Smooth muscle cell (in vitro differentiated cells): ENCODE measurements at regions not wholly inside any gene's neighbourhood (a gene's known extent, or its start where the extent isn't known, plus 50 kb on each side); places are given as distances from the start of the nearest gene placed in this dataset.
"Not testable (repeated sequence)": the region's sequence is repeated elsewhere in the genome, so short reads cannot be mapped to it uniquely, and the experiment has no call there.

ENCODE experiments used
- DNase-seq: peaks from one replicate; lab custom pipeline; 2025; ENCODE audit not compliant: unreplicated experiment; lab: John Stamatoyannopoulos, UW
- H2AFZ ChIP-seq: fragments of 200-600 bp; sonication (generic); 2 replicates; pipeline ENCODE4 v1.6.0; 2016; ENCODE audit warnings: antibody characterized with exemption, low read depth, mild to moderate bottlenecking
- H3F3A ChIP-seq: fragments of 200-600 bp; sonication (generic); 2 replicates; pipeline ENCODE4 v1.6.0; 2017; ENCODE audit warnings: antibody characterized with exemption, low read depth
- H3K27ac ChIP-seq: fragments of 200-600 bp; sonication (generic); 2 replicates; pipeline ENCODE4 v1.5.1; 2016; ENCODE audit warnings: low read depth, mild to moderate bottlenecking
- H3K27me3 ChIP-seq: fragments of 200-600 bp; sonication (generic); 2 replicates; pipeline ENCODE4 v1.6.1; 2016; ENCODE audit warnings: low read depth, mild to moderate bottlenecking
- H3K36me3 ChIP-seq: fragments of 200-600 bp; sonication (generic); 2 replicates; pipeline ENCODE4 v1.5.1; 2016; ENCODE audit warnings: low read depth
- H3K4me1 ChIP-seq: fragments of 200-600 bp; sonication (generic); 2 replicates; pipeline ENCODE4 v1.5.1; 2016; ENCODE audit warnings: low read depth
- H3K4me2 ChIP-seq: fragments of 200-600 bp; sonication (generic); 2 replicates; pipeline ENCODE4 v1.6.0; 2016; ENCODE audit warnings: mild to moderate bottlenecking
- H3K4me3 ChIP-seq: fragments of 200-600 bp; sonication (generic); 2 replicates; pipeline ENCODE4 v1.5.1; 2016; ENCODE audit warnings: mild to moderate bottlenecking
- H3K79me2 ChIP-seq: fragments of 200-600 bp; sonication (generic); 2 replicates; pipeline ENCODE4 v1.6.0; 2016; ENCODE audit warnings: low read depth, mild to moderate bottlenecking
- H3K9ac ChIP-seq: fragments of 200-600 bp; sonication (generic); 2 replicates; pipeline ENCODE4 v1.6.0; 2016; ENCODE audit warnings: low read depth
- H3K9me3 ChIP-seq: fragments of 200-600 bp; sonication (generic); replicated peaks from 2 replicates; pipeline ENCODE4 v1.5.1; 2016; ENCODE audit warnings: low read depth
- H4K20me1 ChIP-seq: fragments of 200-600 bp; sonication (generic); 2 replicates; pipeline ENCODE4 v1.6.0; 2016; ENCODE audit warnings: low read depth
- WGBS: methylation state at CpG from one replicate; pipeline ENCODE4 v1.1.7; 2016; ENCODE audit warnings: low lambda C conversion rate; 5-methylcytosine and 5-hydroxymethylcytosine counted together
- TF ChIP-seq, protein P1 (sequence below): fragments of 200-600 bp; sonication (generic); IDR thresholded peaks from 2 replicates; pipeline ENCODE4 v1.5.1; 2017; ENCODE audit warnings: borderline replicate concordance, mild to moderate bottlenecking, antibody characterized with exemption; ENCODE audit not compliant: insufficient read depth, poor library complexity, severe bottlenecking

GRCh38 chr3:16012086-16012485 is 162.4 kb upstream of the GALNT15 start:
- Histone ChIP-seq H3K79me2 (no peaks in the 10 kb centered on the region), H4K20me1 (no peaks in the 10 kb centered on the region), H2AFZ (no peak overlapping the region), H3F3A (no peaks in the 10 kb centered on the region), H3K9me3 (no peaks in the 10 kb centered on the region), H3K27me3 (no peaks in the 10 kb centered on the region), H3K36me3 (no peaks in the 10 kb centered on the region), H3K4me3 (no peak overlapping the region), H3K4me2 (no peak overlapping the region), H3K9ac (no peak overlapping the region), H3K4me1 (no peaks in the 10 kb centered on the region), H3K27ac (no peak overlapping the region)
- TF ChIP-seq, protein P1, sequence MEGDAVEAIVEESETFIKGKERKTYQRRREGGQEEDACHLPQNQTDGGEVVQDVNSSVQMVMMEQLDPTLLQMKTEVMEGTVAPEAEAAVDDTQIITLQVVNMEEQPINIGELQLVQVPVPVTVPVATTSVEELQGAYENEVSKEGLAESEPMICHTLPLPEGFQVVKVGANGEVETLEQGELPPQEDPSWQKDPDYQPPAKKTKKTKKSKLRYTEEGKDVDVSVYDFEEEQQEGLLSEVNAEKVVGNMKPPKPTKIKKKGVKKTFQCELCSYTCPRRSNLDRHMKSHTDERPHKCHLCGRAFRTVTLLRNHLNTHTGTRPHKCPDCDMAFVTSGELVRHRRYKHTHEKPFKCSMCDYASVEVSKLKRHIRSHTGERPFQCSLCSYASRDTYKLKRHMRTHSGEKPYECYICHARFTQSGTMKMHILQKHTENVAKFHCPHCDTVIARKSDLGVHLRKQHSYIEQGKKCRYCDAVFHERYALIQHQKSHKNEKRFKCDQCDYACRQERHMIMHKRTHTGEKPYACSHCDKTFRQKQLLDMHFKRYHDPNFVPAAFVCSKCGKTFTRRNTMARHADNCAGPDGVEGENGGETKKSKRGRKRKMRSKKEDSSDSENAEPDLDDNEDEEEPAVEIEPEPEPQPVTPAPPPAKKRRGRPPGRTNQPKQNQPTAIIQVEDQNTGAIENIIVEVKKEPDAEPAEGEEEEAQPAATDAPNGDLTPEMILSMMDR = no peak
- DNase-seq = no peak

- H3K27ac ChIP-seq = no peak overlapping the region
- H3K79me2 ChIP-seq = no peaks in the 10 kb centered on the region
- H3K4me2 ChIP-seq = no peak overlapping the region
- H4K20me1 ChIP-seq = no peaks in the 10 kb centered on the region
- no peak overlapping the region for H2AFZ ChIP-seq
- no peak for DNase-seq
- TF ChIP-seq, protein P1 = no peak
- no peaks in the 10 kb centered on the region for H3F3A ChIP-seq
- no peaks in the 10 kb centered on the region for H3K27me3 ChIP-seq
- no peaks in the 10 kb centered on the region for H3K4me1 ChIP-seq
- WGBS = 90% methylated on average over 2 of the region's 2 CpGs
- no peaks in the 10 kb centered on the region for H3K9me3 ChIP-seq
- H3K36me3 ChIP-seq = no peaks in the 10 kb centered on the region
- H3K9ac ChIP-seq = no peak overlapping the region
- H3K4me3 ChIP-seq = no peak overlapping the region
Observed at GRCh38 chr3:16013568-16013967, 160.9 kb upstream of the GALNT15 start.

- not testable (repeated sequence) for H3K4me3 ChIP-seq, H3K27me3 ChIP-seq, H3K36me3 ChIP-seq, H3K4me2 ChIP-seq, H3K9ac ChIP-seq, H3K79me2 ChIP-seq, H4K20me1 ChIP-seq, H3K4me1 ChIP-seq, H2AFZ ChIP-seq, H3K27ac ChIP-seq, H3F3A ChIP-seq, H3K9me3 ChIP-seq, DNase-seq
- WGBS = 82% methylated on average over 4 of the region's 4 CpGs
Observed at GRCh38 chr3:16021801-16022200, 152.7 kb upstream of the GALNT15 start.

GRCh38 chr3:16023881-16024280 is 150.6 kb upstream of the GALNT15 start:
- H3K9me3 ChIP-seq, H3K36me3 ChIP-seq, H3K9ac ChIP-seq, H3K79me2 ChIP-seq, H4K20me1 ChIP-seq, H3K4me2 ChIP-seq, H3K4me1 ChIP-seq, H3K27ac ChIP-seq, H3K27me3 ChIP-seq, H3F3A ChIP-seq, H2AFZ ChIP-seq, H3K4me3 ChIP-seq, DNase-seq: not testable (repeated sequence)
- WGBS = 88% methylated on average over 4 of the region's 4 CpGs

DNA sequence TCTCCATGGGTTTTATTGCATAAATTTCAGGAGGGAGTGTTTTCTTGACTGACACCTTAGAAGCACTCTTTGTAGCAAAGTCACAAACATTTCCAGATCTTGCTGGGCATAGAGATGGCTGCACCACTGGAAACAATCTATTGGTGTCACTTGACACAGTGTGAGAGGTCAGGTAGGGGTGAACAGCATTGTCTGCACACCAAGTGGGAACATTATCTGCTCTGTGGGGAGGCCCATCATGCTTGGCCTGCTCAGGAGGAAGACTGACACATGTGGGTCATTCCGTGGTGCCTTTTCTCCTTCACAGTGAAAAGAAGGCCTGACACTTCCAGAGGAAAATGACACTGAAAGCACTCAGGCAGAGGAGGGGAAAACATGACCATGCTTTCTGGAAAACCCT is 149.9 kb upstream of the GALNT15 start:
- DNase-seq = no peak
- Histone ChIP-seq H3K9me3 (no peaks in the 10 kb centered on the region), H3K27me3 (no peaks in the 10 kb centered on the region), H3K4me1 (peaks cover 8% of the 10 kb centered on the region), H3K4me2 (no peak overlapping the region), H2AFZ (no peak overlapping the region), H3K79me2 (no peaks in the 10 kb centered on the region), H3F3A (peaks cover 3% of the 10 kb centered on the region), H3K4me3 (no peak overlapping the region), H3K27ac (no peak overlapping the region), H3K36me3 (no peaks in the 10 kb centered on the region), H4K20me1 (no peaks in the 10 kb centered on the region), H3K9ac (no peak overlapping the region)
- TF ChIP-seq, protein P1 = no peak
- WGBS = 58% methylated on average over 1 of the region's 1 CpG
